Erythroblast (primary cell): ENCODE measurements at regions not wholly inside any gene's neighbourhood (a gene's known extent, or its start where the extent isn't known, plus 50 kb on each side); places are given as distances from the start of the nearest gene placed in this dataset.

Experiments used
- GATA1 ChIP-seq: IDR thresholded peaks from 2 replicates; pipeline ENCODE4 v1.6.1; 2011; ENCODE audit warnings: low read depth, mild to moderate bottlenecking, control low read depth, low read length, moderate library complexity
- POLR2A ChIP-seq: IDR thresholded peaks from 2 replicates; pipeline ENCODE4 v1.6.1; 2011; ENCODE audit warnings: mild to moderate bottlenecking, low read length

DNA sequence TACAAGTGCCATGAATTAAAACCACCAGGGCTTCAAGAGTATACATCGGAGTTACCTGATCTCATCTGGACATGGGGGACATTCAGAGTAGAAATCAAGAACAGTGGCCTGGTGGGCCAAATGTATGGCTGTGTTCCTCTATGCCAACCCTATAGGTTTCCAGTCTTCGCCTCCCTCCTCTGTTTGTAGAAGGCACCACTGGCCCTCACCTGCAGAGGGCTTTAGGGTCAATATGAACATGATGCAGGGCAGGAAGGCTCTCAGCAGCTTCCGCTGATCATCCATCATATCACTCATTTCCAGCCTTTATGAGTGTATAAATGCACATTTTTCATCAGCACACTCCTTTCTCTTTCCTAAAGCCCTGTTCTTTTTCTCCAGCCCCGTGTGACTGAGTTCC lies 555.5 kb upstream of the BRINP1 start:
- TF ChIP-seq POLR2A (no peak), GATA1 (no peak)
